ENCODE measurements at regions not wholly inside any gene's neighbourhood (a gene's known extent, or its start where the extent isn't known, plus 50 kb on each side); places are given as distances from the start of the nearest gene placed in this dataset.

DNA sequence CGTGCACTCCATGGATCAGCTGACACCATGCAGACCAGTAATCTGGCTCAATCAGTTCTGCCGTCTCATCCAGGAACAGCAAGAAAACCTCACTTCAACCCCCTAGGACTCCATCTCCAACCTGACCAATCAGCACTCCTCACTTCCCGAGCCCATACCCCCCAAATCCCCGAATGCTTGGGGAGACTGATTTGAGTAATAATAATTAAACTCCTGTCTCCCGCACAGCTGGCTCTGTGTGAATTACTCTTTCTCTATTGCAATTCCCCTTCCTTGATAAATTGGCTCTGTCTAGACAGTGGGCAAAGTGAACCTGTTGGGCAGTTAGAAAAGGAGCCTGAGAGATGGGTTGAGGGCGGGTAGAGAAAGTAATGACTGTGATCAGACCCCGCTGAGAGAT lies 320.0 kb downstream of the HAPSTR1 start:
- Histone ChIP-seq H4K20me1 (ENCODE audit: insufficient read depth, low read length) (no peaks in the 10 kb centered on the region), H3K27ac (ENCODE audit: low read length) (no peak overlapping the region)
- TF ChIP-seq EZH2 (IDR thresholded peaks at IDR 0.05; ENCODE audit: borderline replicate concordance, low read depth, low read length, severe bottlenecking) = no peak
- TF ChIP-seq, protein P1, sequence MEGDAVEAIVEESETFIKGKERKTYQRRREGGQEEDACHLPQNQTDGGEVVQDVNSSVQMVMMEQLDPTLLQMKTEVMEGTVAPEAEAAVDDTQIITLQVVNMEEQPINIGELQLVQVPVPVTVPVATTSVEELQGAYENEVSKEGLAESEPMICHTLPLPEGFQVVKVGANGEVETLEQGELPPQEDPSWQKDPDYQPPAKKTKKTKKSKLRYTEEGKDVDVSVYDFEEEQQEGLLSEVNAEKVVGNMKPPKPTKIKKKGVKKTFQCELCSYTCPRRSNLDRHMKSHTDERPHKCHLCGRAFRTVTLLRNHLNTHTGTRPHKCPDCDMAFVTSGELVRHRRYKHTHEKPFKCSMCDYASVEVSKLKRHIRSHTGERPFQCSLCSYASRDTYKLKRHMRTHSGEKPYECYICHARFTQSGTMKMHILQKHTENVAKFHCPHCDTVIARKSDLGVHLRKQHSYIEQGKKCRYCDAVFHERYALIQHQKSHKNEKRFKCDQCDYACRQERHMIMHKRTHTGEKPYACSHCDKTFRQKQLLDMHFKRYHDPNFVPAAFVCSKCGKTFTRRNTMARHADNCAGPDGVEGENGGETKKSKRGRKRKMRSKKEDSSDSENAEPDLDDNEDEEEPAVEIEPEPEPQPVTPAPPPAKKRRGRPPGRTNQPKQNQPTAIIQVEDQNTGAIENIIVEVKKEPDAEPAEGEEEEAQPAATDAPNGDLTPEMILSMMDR (IDR thresholded peaks at IDR 0.05; ENCODE audit: borderline replicate concordance, extremely low read depth, low read length, poor library complexity, severe bottlenecking) = no peak

DNA sequence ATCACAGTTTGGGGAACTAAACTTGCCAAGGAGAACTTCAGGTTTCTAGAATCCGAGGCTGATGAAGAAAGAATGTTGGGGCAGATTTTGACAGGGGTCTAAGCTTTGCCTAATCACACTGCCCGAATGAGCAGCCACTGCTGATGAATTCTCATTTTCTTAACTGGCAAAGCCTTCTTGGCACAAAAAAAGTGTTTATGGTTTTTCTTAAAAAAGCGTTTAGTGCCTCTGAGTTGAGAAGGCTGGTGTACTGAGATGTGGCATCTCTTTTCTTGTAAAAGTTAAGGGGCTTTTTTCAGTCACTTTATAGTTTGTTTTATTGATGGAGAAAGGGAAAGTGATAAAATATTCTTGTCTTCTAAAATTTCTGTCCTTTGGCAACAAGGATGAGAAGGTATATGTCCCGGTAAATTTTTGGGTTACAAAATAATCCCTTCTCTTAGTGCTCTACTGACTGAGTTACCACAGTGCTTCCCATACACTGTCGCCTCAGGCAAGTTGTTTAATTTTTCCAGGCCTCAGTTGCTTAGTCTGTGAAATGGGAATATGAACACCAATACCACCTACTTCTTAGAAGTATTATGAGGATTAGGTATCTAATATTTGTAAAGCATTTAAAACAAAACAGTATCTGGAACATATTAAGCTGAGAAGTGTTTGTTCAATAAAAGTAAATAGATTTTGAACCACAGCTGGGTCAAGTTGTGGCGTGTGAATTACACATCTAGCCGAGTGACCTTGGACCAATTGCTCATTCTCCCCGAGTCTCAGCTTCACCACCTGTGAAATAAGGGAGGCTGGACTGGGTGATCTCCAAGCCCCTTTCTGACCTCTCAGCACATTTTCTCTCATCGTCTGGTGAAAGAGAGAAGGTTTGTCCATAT lies 320.8 kb downstream of the HAPSTR1 start:
- Histone ChIP-seq H3K4me2 (ENCODE audit: insufficient read depth, low read length) (no peak overlapping the region), H3K36me3 (ENCODE audit: insufficient read depth, low read length) (no peaks in the 10 kb centered on the region), H3K4me1 (ENCODE audit: insufficient read depth, low read length) (no peaks in the 10 kb centered on the region), H3K4me3 (ENCODE audit: low read depth in 1 of 2, low read length in 2 of 2) (no peak overlapping the region), H3K9ac (ENCODE audit: low read depth, low read length) (no peak overlapping the region), H2AFZ (ENCODE audit: low read depth, low read length) (no peak overlapping the region), H4K20me1 (ENCODE audit: insufficient read depth, low read length) (no peaks in the 10 kb centered on the region), H3K27ac (ENCODE audit: low read length) (no peak overlapping the region), H3K9me3 (ENCODE audit: insufficient read depth, low read length, severe bottlenecking) (peaks cover under 1% of the 10 kb centered on the region), H3K79me2 (ENCODE audit: insufficient read depth, low read length) (no peaks in the 10 kb centered on the region), H3K27me3 (ENCODE audit: insufficient read depth, low read length, poor library complexity) (peaks cover 13% of the 10 kb centered on the region)
- TF ChIP-seq, protein P1 (IDR thresholded peaks at IDR 0.05; ENCODE audit: borderline replicate concordance, extremely low read depth, low read length, poor library complexity, severe bottlenecking) = no peak
- TF ChIP-seq EZH2 (IDR thresholded peaks at IDR 0.05; ENCODE audit: borderline replicate concordance, low read depth, low read length, severe bottlenecking) = no peak
- DNase-seq = no peak
- no peak for ATAC-seq (ENCODE audit: insufficient read depth, low read depth)

More for the DNA sequence above, 320.0 kb downstream of the HAPSTR1 start:
- H3K4me1 ChIP-seq (ENCODE audit: insufficient read depth, low read length) = no peaks in the 10 kb centered on the region
- H3K9me3 ChIP-seq (ENCODE audit: insufficient read depth, low read length, severe bottlenecking) = no peaks in the 10 kb centered on the region
- no peak overlapping the region for H3K9ac ChIP-seq (ENCODE audit: low read depth, low read length)
- ATAC-seq (ENCODE audit: insufficient read depth, low read depth) = no peak
- no peaks in the 10 kb centered on the region for H3K36me3 ChIP-seq (ENCODE audit: insufficient read depth, low read length)
- H2AFZ ChIP-seq (ENCODE audit: low read depth, low read length) = no peak overlapping the region
- DNase-seq = no peak
- no peaks in the 10 kb centered on the region for H3K79me2 ChIP-seq (ENCODE audit: insufficient read depth, low read length)
- no peak overlapping the region for H3K4me3 ChIP-seq (ENCODE audit: low read depth in 1 of 2, low read length in 2 of 2)
- H3K4me2 ChIP-seq (ENCODE audit: insufficient read depth, low read length) = no peak overlapping the region
- peaks cover 13% of the 10 kb centered on the region for H3K27me3 ChIP-seq (ENCODE audit: insufficient read depth, low read length, poor library complexity)

DNA sequence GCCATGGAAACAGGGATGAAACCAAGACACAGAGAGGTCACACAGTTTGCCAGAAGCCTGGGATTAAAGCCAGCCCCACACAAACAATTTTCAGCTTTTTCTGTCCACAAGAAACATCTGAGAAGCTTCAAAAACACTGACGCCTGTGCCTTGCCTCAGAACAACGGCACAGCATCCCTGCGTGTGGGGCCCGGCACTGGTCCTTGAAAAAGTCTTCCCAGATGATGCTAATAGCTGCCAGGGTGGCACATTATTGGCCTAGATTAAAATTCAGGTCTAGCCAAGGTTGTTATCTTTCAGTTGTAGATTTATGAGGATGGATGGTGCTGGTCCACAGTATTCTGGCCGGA lies 321.4 kb downstream of the HAPSTR1 start:
- H3K79me2 ChIP-seq (ENCODE audit: insufficient read depth, low read length) = no peaks in the 10 kb centered on the region
- peaks cover 2% of the 10 kb centered on the region for H3K9me3 ChIP-seq (ENCODE audit: insufficient read depth, low read length, severe bottlenecking)
- H3K36me3 ChIP-seq (ENCODE audit: insufficient read depth, low read length) = no peaks in the 10 kb centered on the region
- no peak for TF ChIP-seq EZH2 (IDR thresholded peaks at IDR 0.05; ENCODE audit: borderline replicate concordance, low read depth, low read length, severe bottlenecking)
- TF ChIP-seq, protein P1 (IDR thresholded peaks at IDR 0.05; ENCODE audit: borderline replicate concordance, extremely low read depth, low read length, poor library complexity, severe bottlenecking) = no peak
- ATAC-seq (ENCODE audit: insufficient read depth, low read depth) (no peak), DNase-seq (no peak)
- no peak overlapping the region for H3K4me2 ChIP-seq (ENCODE audit: insufficient read depth, low read length)
- H3K4me3 ChIP-seq (ENCODE audit: low read depth in 1 of 2, low read length in 2 of 2) = no peak overlapping the region
- no peaks in the 10 kb centered on the region for H4K20me1 ChIP-seq (ENCODE audit: insufficient read depth, low read length)
- no peak overlapping the region for H3K9ac ChIP-seq (ENCODE audit: low read depth, low read length)
- no peak overlapping the region for H2AFZ ChIP-seq (ENCODE audit: low read depth, low read length)
- H3K4me1 ChIP-seq (ENCODE audit: insufficient read depth, low read length) = no peaks in the 10 kb centered on the region
- no peak overlapping the region for H3K27ac ChIP-seq (ENCODE audit: low read length)
- peaks cover 13% of the 10 kb centered on the region for H3K27me3 ChIP-seq (ENCODE audit: insufficient read depth, low read length, poor library complexity)

Data from DND-41 (cell line).